Dedifferentiated amniotic fluid mesenchymal stem cell (primary cell): ENCODE measurements at regions not wholly inside any gene's neighbourhood (a gene's known extent, or its start where the extent isn't known, plus 50 kb on each side); places are given as distances from the start of the nearest gene placed in this dataset.

Experiments
- DNase-seq: peaks from one replicate; pipeline ENCODE4 v3.0.0-alpha.2; 2016; ENCODE audit errors: extremely low spot score

- DNase-seq: no peak
Measured at GRCh38 chr4:180798036-180798577, 1445.1 kb upstream of the TENM3 start.

- DNase-seq: no peak
Measured at GRCh38 chr4:180799798-180800197, 1443.4 kb upstream of the TENM3 start.

GRCh38 chr4:180805101-180805500 is 1438.1 kb upstream of the TENM3 start:
- no peak for DNase-seq

GRCh38 chr4:180808862-180809261 is 1434.3 kb upstream of the TENM3 start:
- no peak for DNase-seq

- DNase-seq: no peak
Measured at GRCh38 chr4:180809439-180809838, 1433.8 kb upstream of the TENM3 start.

- DNase-seq: no peak
Measured at GRCh38 chr4:180810581-180810980, 1432.6 kb upstream of the TENM3 start.

- DNase-seq: no peak
Measured at GRCh38 chr4:180811556-180811955, 1431.6 kb upstream of the TENM3 start.

- no peak for DNase-seq
Measured at GRCh38 chr4:180812783-180813182, 1430.4 kb upstream of the TENM3 start.

- no peak for DNase-seq
Measured at GRCh38 chr4:180814875-180815417, 1428.3 kb upstream of the TENM3 start.

- DNase-seq: no peak
Measured at GRCh38 chr4:180817529-180817928, 1425.7 kb upstream of the TENM3 start.

- DNase-seq: no peak
Measured at GRCh38 chr4:180823108-180823507, 1420.1 kb upstream of the TENM3 start.

- DNase-seq: no peak
Measured at GRCh38 chr4:180827232-180828009, 1415.8 kb upstream of the TENM3 start.

GRCh38 chr4:180828455-180829018 is 1414.7 kb upstream of the TENM3 start:
- DNase-seq: peak; percentile 78

- DNase-seq: no peak
Measured at GRCh38 chr4:180832073-180832472, 1411.1 kb upstream of the TENM3 start.

GRCh38 chr4:180840142-180840541 is 1403.1 kb upstream of the TENM3 start:
- DNase-seq: no peak

GRCh38 chr4:180850318-180850940 is 1392.8 kb upstream of the TENM3 start:
- no peak for DNase-seq

GRCh38 chr4:180852738-180853137 is 1390.5 kb upstream of the TENM3 start:
- no peak for DNase-seq

GRCh38 chr4:180855184-180855583 is 1388.0 kb upstream of the TENM3 start:
- no peak for DNase-seq

- no peak for DNase-seq
Measured at GRCh38 chr4:180860089-180860720, 1383.0 kb upstream of the TENM3 start.

GRCh38 chr4:180861651-180862050 is 1381.6 kb upstream of the TENM3 start:
- DNase-seq: no peak

- no peak for DNase-seq
Measured at GRCh38 chr4:180866933-180867643, 1376.1 kb upstream of the TENM3 start.
